SU-DHL-6 (cell line): ENCODE measurements at regions not wholly inside any gene's neighbourhood (a gene's known extent, or its start where the extent isn't known, plus 50 kb on each side); places are given as distances from the start of the nearest gene placed in this dataset.

Experiments used
- CTCF ChIP-seq: fragments of 200-600 bp; sonication (generic); IDR thresholded peaks from one replicate; pipeline ENCODE4 v1.5.1; 2017; ENCODE audit warnings: antibody characterized with exemption, mild to moderate bottlenecking, low read length, moderate library complexity; ENCODE audit not compliant: insufficient read depth, poor library complexity, severe bottlenecking
- EZH2phosphoT487 ChIP-seq: fragments of 200-600 bp; sonication (generic), shearing (Covaris generic); conservative IDR thresholded peaks from 2 replicates; pipeline ENCODE4 v1.6.1; 2018; ENCODE audit warnings: mild to moderate bottlenecking, antibody characterized with exemption, low read length, moderate library complexity, mixed read lengths

GRCh38 chr4:163638909-163639308, 144.4 kb downstream of the TMA16 start:
- TF ChIP-seq CTCF (no peak), EZH2phosphoT487 (no peak)
